SK-N-MC (cell line): ENCODE measurements at regions not wholly inside any gene's neighbourhood (a gene's known extent, or its start where the extent isn't known, plus 50 kb on each side); places are given as distances from the start of the nearest gene placed in this dataset.
"Not testable (repeated sequence)": the region's sequence is repeated elsewhere in the genome, so short reads cannot be mapped to it uniquely, and the experiment has no call there.

Source experiments
- EZH2 ChIP-seq: fragments of 200-600 bp; sonication (generic); IDR thresholded peaks from one replicate; pipeline ENCODE4 v1.6.1; 2017; ENCODE audit warnings: antibody characterized with exemption
- FOXP2 ChIP-seq: optimal IDR thresholded peaks from 2 replicates; pipeline ENCODE3; 2011; ENCODE audit warnings: mild to moderate bottlenecking, moderate library complexity; ENCODE audit not compliant: insufficient read depth; ENCODE audit errors: extremely low read length, control extremely low read depth
- POLR2AphosphoS5 ChIP-seq: IDR thresholded peaks from 2 replicates; pipeline ENCODE4 v1.6.1; 2012; ENCODE audit warnings: mild to moderate bottlenecking, low read depth, low read length, borderline replicate concordance

- TF ChIP-seq EZH2, POLR2AphosphoS5, FOXP2: not testable (repeated sequence)
Observed at GRCh38 chr20:29567671-29568070, 1689.8 kb upstream of the DEFB115 start.
